Esophagus squamous epithelium (tissue), 4 donors: ENCODE measurements at regions not wholly inside any gene's neighbourhood (a gene's known extent, or its start where the extent isn't known, plus 50 kb on each side); places are given as distances from the start of the nearest gene placed in this dataset.

Experiments used
- CTCF ChIP-seq, 6 experiments: fragments of 450-650 bp in 4 of 6; fragments of 200-600 bp in 2 of 6; sonication (generic) in 2 of 6; IDR thresholded peaks; one replicate each; pipeline ENCODE4 v1.5.1; 2016 to 2019; ENCODE audit warnings: antibody characterized with exemption in 6 of 6, mild to moderate bottlenecking in 4 of 6, moderate library complexity in 4 of 6
- POLR2A ChIP-seq, 4 donors: fragments of 450-650 bp; IDR thresholded peaks; one replicate each; pipeline ENCODE4 v1.6.1; 2017; ENCODE audit warnings: antibody characterized with exemption in 4 of 4, mild to moderate bottlenecking in 4 of 4, moderate library complexity in 3 of 4

GRCh38 chr20:40341561-40341960 lies 347.5 kb downstream of the MAFB start:
- TF ChIP-seq POLR2A (IDR thresholded peaks at IDR 0.05) (no peak), CTCF (IDR thresholded peaks at IDR 0.05) (no peak)
